ENCODE measurements at regions not wholly inside any gene's neighbourhood (a gene's known extent, or its start where the extent isn't known, plus 50 kb on each side); places are given as distances from the start of the nearest gene placed in this dataset.

DNA sequence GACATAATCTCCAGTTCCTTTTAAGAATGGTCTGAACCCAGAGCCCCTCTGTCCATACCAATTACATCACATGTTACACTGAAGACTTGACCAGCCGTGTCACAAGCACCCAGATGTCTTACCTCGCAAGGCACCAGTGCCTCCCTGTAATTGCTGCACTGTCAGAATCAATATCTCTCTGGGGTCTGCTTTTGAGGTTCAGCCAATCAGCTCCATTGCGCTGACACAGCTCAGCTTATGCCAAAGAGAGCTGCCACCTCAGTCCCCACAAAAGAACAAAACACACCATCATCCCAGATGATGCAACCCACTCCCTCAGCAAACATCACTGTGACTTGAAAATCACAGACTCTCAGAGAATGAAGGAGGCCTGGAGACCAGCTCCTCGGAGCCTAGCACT lies 82.5 kb upstream of the SORBS2 start:
- H3K4me3 ChIP-seq, result no peak overlapping the region
- H3K36me3 ChIP-seq, result no peaks in the 10 kb centered on the region
- no peak overlapping the region for H3K27ac ChIP-seq
- H3K9me3 ChIP-seq, result no peaks in the 10 kb centered on the region
- TF ChIP-seq, protein P1, sequence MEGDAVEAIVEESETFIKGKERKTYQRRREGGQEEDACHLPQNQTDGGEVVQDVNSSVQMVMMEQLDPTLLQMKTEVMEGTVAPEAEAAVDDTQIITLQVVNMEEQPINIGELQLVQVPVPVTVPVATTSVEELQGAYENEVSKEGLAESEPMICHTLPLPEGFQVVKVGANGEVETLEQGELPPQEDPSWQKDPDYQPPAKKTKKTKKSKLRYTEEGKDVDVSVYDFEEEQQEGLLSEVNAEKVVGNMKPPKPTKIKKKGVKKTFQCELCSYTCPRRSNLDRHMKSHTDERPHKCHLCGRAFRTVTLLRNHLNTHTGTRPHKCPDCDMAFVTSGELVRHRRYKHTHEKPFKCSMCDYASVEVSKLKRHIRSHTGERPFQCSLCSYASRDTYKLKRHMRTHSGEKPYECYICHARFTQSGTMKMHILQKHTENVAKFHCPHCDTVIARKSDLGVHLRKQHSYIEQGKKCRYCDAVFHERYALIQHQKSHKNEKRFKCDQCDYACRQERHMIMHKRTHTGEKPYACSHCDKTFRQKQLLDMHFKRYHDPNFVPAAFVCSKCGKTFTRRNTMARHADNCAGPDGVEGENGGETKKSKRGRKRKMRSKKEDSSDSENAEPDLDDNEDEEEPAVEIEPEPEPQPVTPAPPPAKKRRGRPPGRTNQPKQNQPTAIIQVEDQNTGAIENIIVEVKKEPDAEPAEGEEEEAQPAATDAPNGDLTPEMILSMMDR (IDR thresholded peaks at IDR 0.05), result no peak
- H3K27me3 ChIP-seq, result no peaks in the 10 kb centered on the region
- no peak for DNase-seq (ENCODE audit: low spot score)
- no peaks in the 10 kb centered on the region for H3K4me1 ChIP-seq

DNA sequence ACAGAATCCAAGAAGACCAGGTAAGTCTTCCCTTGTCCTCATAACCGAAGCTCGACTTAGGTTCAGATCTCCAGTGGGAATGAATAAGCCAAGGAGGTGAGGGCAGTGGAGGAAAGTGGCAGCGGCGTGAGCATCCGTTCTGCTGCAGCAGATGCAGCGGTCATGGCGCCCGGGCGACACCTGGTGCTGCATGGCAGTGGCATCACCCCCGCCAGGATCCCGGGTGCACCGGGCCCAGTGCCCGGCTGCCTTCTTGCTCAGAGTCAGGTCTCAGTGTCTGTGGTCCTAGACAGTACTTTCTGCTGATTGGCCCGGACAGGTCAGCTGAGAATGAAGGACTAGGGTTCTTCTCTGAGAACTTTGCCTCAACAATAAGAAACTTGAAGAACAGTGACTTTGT lies 83.4 kb upstream of the SORBS2 start:
- Histone ChIP-seq H3K27me3 (no peaks in the 10 kb centered on the region), H3K27ac (no peak overlapping the region), H3K4me1 (no peaks in the 10 kb centered on the region), H3K9me3 (no peaks in the 10 kb centered on the region), H3K36me3 (no peaks in the 10 kb centered on the region), H3K4me3 (no peak overlapping the region)
- TF ChIP-seq, protein P1 (IDR thresholded peaks at IDR 0.05), result no peak
- no peak for DNase-seq (ENCODE audit: low spot score)

GRCh38 chr4:185895866-185896265 lies 83.9 kb upstream of the SORBS2 start:
- Histone ChIP-seq H3K4me3 (no peak overlapping the region), H3K4me1 (no peaks in the 10 kb centered on the region), H3K27ac (no peak overlapping the region), H3K9me3 (no peaks in the 10 kb centered on the region), H3K27me3 (no peaks in the 10 kb centered on the region), H3K36me3 (no peaks in the 10 kb centered on the region)
- no peak for DNase-seq (ENCODE audit: low spot score)
- TF ChIP-seq, protein P1 (IDR thresholded peaks at IDR 0.05), result no peak

DNA sequence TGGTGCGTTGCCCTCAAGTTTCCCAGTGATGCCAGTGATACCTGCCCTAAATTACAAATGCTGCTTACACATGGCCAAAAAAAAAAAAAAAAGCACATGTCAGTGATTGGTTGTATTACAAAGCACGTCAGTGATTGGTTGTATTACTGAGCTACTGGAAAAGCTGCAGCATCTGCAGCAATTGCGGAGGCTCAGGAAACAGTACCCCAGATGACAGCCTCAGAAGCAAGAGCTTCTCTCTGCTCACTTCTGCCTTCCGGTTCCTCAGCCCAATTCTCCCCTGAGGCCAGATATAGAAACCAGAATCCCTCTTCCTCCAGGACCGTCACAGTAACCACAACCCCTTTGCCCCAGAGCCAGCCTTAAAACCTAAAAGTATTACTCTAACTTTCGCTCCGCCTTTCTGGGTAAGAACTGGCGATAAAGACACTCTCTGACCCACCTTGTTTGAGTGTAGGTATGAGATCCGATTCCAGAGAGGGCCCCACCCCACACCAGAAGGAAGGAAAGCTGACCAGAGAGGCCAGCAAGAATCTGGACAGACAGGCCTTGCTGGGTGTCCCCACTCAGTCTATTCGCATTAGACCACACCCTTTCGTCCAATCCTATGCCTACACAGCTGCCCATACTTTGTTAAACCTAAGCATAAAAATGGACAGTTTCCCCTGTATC lies 85.0 kb upstream of the SORBS2 start:
- H3K4me1 ChIP-seq, result no peaks in the 10 kb centered on the region
- no peaks in the 10 kb centered on the region for H3K36me3 ChIP-seq
- TF ChIP-seq, protein P1 (IDR thresholded peaks at IDR 0.05), result no peak
- DNase-seq (ENCODE audit: low spot score), result no peak
- no peak overlapping the region for H3K27ac ChIP-seq
- H3K27me3 ChIP-seq, result no peaks in the 10 kb centered on the region
- H3K9me3 ChIP-seq, result no peaks in the 10 kb centered on the region
- no peak overlapping the region for H3K4me3 ChIP-seq

GRCh38 chr4:185898413-185898812 lies 86.4 kb upstream of the SORBS2 start:
- Histone ChIP-seq H3K27ac (no peak overlapping the region), H3K4me3 (no peak overlapping the region), H3K4me1 (no peaks in the 10 kb centered on the region), H3K9me3 (no peaks in the 10 kb centered on the region), H3K36me3 (no peaks in the 10 kb centered on the region), H3K27me3 (no peaks in the 10 kb centered on the region)
- no peak for DNase-seq (ENCODE audit: low spot score)
- TF ChIP-seq, protein P1 (IDR thresholded peaks at IDR 0.05), result no peak

- H3K4me1 ChIP-seq, result no peaks in the 10 kb centered on the region
- TF ChIP-seq, protein P1 (IDR thresholded peaks at IDR 0.05), result no peak
- no peak overlapping the region for H3K27ac ChIP-seq
- H3K27me3 ChIP-seq, result no peaks in the 10 kb centered on the region
- no peaks in the 10 kb centered on the region for H3K9me3 ChIP-seq
- DNase-seq (ENCODE audit: low spot score), result no peak
- no peaks in the 10 kb centered on the region for H3K36me3 ChIP-seq
- H3K4me3 ChIP-seq, result no peak overlapping the region
Measured at GRCh38 chr4:185899833-185900232, 87.8 kb upstream of the SORBS2 start.

All from right atrium auricular region (tissue), 2 donors.